ENCODE measurements at regions not wholly inside any gene's neighbourhood (a gene's known extent, or its start where the extent isn't known, plus 50 kb on each side); places are given as distances from the start of the nearest gene placed in this dataset.

DNA sequence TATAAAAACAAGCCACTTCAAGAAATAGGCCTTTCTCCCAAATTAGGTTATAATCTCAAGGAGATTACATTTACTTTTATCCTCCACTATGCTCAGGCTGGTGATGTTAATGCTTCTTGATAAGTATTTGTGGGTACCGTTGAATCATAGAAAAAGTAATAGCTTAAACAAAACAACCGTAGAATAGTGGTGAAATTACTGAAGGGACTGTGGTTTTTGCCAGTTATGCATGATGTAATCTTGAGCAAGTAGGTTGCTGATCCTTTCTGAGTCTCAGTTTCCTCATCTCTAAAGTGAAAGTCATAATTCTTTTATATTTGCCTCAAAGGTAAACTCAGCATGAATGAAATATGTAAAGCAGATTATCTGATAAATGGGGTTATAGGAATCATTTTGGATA lies 187.3 kb upstream of the JAG1 start:
- no peak overlapping the region for H3K4me3 ChIP-seq (ENCODE audit: low read depth, low read length)

DNA sequence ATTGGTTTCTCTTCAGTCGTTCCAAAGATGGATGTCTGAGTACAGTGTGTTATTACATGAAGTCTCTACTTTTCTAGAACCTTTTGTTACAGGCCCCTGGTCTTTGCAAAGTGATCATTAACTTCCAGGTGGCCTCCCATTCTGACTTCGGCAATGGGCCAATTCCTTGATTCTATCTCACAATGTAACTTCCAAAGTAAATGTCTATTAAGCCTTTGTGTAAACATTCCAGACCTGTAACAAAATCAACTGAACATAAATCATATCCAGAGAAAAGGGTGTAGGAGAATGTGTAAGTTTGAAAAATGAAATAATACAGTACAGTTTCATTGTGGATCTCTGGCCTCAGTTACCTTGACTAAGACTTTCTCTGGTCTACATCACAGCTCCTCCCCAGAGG lies 187.8 kb upstream of the JAG1 start:
- H3K4me3 ChIP-seq (ENCODE audit: low read depth, low read length) = no peak overlapping the region

DNA sequence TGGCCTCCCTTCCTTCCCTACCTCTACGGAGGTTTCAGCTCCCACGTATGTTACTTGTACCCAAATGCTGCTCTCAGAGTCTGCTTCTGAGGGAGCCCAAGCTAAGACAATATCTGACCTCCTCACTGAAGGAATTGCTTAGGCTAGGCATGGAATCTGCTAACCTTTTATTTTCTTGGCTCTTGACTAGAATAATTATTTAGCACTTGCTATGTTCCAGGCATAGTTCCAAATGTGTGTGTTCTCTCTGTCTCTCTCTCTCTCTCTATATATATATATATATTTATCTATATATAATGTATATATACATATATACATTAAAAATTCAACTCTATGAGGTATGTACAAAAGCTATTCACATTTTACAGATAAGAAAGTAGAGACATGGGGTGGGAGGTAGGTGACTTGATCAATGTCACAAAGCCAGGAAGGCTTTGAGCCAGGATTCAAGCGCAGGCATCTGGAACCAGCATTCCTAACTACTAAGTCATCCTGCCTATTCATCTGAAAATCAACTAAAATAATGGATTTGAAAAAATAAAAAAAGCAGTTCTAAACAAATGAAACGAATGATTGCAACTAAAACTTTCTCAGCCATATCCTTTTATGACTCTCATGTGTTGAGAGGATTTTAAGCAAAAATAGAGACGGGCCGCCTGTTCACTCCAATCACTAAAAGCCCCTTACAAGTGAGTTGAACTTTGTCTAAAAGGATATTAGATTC lies 189.7 kb upstream of the JAG1 start:
- no peak overlapping the region for H3K4me3 ChIP-seq (ENCODE audit: low read depth, low read length)

DNA sequence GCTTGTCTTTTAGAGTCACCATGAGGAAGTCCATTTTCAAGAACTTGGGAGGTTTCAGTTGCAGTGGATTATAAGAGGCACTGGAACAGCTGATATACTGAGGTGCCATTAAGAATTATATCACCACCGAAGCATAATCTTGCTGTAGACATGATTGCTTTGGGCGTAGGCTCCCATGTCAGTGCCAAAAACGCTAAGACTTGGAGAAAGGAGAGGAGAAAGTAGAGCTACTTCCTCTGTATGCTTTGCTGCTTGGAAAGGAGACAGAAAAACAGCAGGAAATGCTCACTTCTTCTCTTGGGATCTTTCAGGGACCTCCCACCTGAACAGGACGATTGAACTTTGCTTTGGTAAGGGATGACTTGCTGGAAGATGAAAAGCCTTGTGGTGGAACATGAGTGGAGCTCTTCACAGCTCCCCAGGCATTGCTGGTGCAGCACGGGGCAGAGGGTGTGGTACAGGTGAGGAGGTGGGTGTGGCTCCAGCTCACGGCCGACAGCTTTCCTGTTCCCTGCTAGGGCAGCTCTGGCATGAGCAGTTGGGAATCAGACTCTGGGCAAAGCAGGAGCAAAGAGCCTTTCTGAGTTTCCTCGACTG lies 190.4 kb upstream of the JAG1 start:
- no peak overlapping the region for H3K4me3 ChIP-seq (ENCODE audit: low read depth, low read length)

DNA sequence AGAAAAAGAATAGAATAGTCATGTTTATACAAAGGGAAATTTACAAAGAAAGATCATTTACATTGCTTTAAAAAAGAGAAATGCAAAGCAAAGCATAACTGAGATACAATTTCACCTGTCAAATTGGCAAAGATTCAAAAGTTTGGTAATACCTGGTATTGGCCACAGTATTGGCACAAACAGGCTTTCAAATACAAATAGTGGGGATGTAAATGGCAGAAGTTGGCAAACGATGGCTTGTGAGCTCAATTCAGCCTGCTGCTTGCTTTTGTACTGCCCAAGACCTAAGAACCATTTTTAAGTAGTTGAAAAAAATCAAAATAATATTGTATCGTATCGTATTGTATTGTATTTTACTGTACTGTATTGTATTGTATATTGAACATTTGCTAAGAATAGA lies 194.5 kb upstream of the JAG1 start:
- H3K4me3 ChIP-seq (ENCODE audit: low read depth, low read length) = no peak overlapping the region

GRCh38 chr20:10873026-10873425 lies 199.2 kb upstream of the JAG1 start:
- H3K4me3 ChIP-seq (ENCODE audit: low read depth, low read length) = no peak overlapping the region

DNA sequence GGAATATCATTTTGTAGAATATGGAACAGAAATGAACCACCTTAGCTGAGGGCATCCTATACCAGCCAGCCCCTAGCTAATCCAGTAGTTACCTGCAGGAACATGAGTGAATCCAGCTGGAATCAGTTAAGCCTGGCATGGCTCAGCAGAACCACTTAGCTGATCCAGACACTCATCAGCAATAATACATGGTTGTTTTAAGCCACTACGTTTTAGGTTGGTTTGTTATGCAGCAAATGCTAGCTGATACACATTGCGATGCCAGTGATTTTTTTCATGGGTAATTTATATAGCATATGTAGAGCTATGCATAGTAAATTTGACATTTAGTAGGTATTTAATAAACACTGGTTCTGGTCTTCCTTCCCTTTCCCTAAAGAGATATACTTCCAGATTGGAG lies 201.9 kb upstream of the JAG1 start:
- no peak overlapping the region for H3K4me3 ChIP-seq (ENCODE audit: low read depth, low read length)

DNA sequence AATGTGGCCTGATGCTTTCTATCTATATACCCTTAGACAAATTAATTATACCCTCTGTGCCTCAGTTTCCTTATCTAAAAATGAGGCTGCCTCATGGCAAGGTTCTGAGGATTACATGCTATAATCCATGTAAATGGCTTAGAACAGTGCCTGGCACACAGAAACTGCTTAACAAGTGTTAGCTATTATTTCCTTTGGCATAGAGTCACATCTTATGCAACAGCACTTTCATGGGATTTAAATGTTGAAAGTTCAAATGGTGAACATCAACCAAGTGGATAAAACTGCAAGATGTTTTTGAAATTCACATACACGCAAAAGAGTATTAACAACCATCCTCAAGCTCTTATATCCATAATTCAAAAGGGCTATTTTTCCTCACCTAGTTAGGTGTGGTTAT lies 202.8 kb upstream of the JAG1 start:
- H3K4me3 ChIP-seq (ENCODE audit: low read depth, low read length) = no peak overlapping the region

- no peak overlapping the region for H3K4me3 ChIP-seq (ENCODE audit: low read depth, low read length)
Measured at GRCh38 chr20:10877342-10877741, 203.5 kb upstream of the JAG1 start.

GRCh38 chr20:10883166-10883565 lies 209.4 kb upstream of the JAG1 start:
- no peak overlapping the region for H3K4me3 ChIP-seq (ENCODE audit: low read depth, low read length)

- no peak overlapping the region for H3K4me3 ChIP-seq (ENCODE audit: low read depth, low read length)
Measured at GRCh38 chr20:10893321-10893720, 219.5 kb upstream of the JAG1 start.

DNA sequence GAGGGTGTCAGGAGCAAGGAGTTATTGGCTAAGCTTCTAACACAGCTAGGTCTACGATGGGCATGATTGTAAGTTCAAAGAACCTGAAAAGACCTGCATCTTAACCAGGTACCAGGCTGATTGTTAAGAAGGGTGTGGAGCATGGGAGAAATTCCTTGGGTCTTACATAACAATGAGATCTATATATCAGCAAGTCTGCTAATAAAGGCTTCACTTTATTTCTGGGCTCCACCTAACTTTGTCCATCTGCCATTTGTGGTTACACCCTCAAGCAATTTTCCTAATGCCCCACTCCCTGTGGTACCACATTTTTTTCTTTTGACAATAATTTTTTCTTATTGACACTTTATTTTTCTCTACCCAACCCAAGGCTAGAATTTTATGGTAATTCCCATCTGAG lies 223.5 kb upstream of the JAG1 start:
- H3K4me3 ChIP-seq (ENCODE audit: low read depth, low read length) = no peak overlapping the region

DNA sequence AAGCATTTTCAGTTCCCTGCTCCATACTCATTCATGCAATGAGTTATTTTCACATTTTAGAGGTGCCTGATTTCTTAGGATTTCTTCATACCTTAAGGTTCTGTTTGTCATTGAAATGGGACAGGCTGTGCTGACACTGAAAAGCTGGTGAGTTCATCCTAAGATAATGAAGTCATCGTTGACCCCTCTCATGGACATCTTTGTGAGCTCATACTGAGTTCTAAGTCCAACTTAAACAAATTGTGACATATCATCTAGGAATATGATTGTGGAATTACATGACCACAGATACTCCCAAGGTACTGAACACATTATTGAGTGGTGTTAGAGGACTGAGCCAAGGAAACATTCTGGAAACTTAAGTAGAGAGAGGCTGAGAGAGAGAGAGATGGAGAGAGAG lies 224.8 kb upstream of the JAG1 start:
- H3K4me3 ChIP-seq (ENCODE audit: low read depth, low read length) = no peak overlapping the region

GRCh38 chr20:10902174-10902573 lies 228.4 kb upstream of the JAG1 start:
- H3K4me3 ChIP-seq (ENCODE audit: low read depth, low read length) = no peak overlapping the region

- H3K4me3 ChIP-seq (ENCODE audit: low read depth, low read length) = no peak overlapping the region
Measured at GRCh38 chr20:10902576-10903282, 228.9 kb upstream of the JAG1 start.

DNA sequence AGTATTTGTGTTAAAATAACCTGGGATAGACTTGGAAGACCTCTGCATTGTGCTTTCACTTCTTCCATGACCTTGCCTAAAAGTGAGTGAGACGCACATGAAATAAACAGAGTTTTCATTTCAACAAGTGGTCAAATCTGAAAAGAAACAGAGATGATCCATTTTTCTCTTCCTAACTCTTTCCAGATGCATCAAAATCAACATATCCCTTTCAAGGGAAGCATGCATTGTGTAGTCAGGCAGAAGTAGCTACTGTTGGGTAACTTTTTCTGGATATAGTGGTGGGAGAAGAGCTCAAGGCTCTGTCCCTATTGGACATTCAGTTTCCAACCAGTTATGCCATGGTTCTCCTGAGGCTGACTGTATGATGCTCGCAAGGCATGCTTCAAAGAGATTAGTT lies 233.0 kb upstream of the JAG1 start:
- H3K4me3 ChIP-seq (ENCODE audit: low read depth, low read length) = no peak overlapping the region

- H3K4me3 ChIP-seq (ENCODE audit: low read depth, low read length) = no peak overlapping the region
Measured at GRCh38 chr20:10909803-10910202, 236.0 kb upstream of the JAG1 start.

GRCh38 chr20:10910535-10911178 lies 236.9 kb upstream of the JAG1 start:
- H3K4me3 ChIP-seq (ENCODE audit: low read depth, low read length) = no peak overlapping the region

GRCh38 chr20:10911298-10911697 lies 237.5 kb upstream of the JAG1 start:
- no peak overlapping the region for H3K4me3 ChIP-seq (ENCODE audit: low read depth, low read length)

DNA sequence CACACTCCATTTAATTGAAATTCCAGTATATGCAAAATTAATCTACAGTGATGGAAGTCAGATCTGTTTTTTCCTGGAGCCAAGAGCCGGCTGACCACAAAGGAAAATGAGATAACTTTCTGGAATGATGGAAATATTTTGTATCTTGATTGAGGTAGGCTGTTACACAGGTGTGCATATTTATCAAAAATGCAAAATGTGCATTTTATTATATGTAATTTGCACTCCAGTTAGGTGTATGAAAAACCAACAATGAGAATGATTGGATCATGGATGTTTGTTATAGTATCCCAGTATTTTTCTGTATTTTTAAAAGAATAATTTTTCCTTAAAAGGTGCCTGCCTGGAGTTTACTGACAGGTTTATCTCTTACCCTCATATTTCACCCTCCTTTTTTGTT lies 242.0 kb upstream of the JAG1 start:
- no peak overlapping the region for H3K4me3 ChIP-seq (ENCODE audit: low read depth, low read length)

DNA sequence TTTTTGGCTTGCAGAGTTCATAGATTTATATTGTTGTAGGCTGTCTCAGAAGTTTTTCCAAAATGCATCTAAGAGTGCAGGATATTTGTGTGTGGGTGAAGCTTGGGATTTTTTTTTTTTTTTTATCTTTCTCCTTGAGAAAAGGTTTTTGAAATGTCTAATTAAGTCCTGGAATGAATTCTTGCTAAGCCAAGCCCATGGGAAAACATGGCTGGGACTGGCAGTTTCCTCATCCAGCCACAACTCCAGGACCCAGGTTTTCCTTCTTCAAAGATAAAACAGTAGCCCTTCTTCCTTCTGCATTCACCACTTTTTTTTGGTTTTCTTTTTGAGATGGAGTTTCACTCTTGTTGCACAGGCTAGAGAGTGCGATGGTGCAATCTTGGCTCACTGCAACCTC lies 242.5 kb upstream of the JAG1 start:
- H3K4me3 ChIP-seq (ENCODE audit: low read depth, low read length) = no peak overlapping the region

- no peak overlapping the region for H3K4me3 ChIP-seq (ENCODE audit: low read depth, low read length)
Measured at GRCh38 chr20:10917826-10918225, 244.0 kb upstream of the JAG1 start.

Data from iPS-11a (cell line).